VCaP (cell line): ENCODE measurements at regions not wholly inside any gene's neighbourhood (a gene's known extent, or its start where the extent isn't known, plus 50 kb on each side); places are given as distances from the start of the nearest gene placed in this dataset.
"Not testable (repeated sequence)": the region's sequence is repeated elsewhere in the genome, so short reads cannot be mapped to it uniquely, and the experiment has no call there.

ENCODE experiments used
- H3K27ac ChIP-seq: fragments of 450-650 bp; 2 replicates; pipeline ENCODE4 v1.5.1; 2017
- CTCF ChIP-seq: fragments of 450-650 bp; conservative IDR thresholded peaks from 2 replicates; pipeline ENCODE4 v1.5.1; 2017; ENCODE audit warnings: mild to moderate bottlenecking, moderate library complexity

- H3K27ac ChIP-seq, result not testable (repeated sequence)
Measured at GRCh38 chr2:94694236-94694635, 177.0 kb upstream of the TEKT4 start.

GRCh38 chr2:94708982-94709381 lies 162.2 kb upstream of the TEKT4 start:
- H3K27ac ChIP-seq, result not testable (repeated sequence)

DNA sequence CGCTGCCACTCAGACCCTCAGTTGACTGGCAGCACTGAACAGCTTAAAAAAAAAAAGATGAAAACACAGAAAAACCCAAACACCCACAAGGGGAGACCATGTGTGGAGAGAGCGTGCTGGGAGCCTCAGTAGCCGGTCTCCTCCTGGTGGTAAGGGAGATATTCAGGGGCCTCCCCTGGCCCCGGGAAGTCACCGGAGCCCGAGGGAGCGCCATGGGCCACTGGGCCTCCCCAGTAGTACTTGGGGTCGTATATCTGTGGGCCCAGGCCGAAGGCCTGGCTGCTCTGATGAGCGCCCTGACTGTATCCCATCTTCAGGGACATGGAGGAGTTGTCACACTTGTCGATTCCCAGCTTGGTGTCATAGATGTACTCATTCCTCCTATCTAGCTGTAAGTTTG lies 145.7 kb upstream of the TEKT4 start:
- TF ChIP-seq CTCF, result no peak
- H3K27ac ChIP-seq, result no peak overlapping the region

DNA sequence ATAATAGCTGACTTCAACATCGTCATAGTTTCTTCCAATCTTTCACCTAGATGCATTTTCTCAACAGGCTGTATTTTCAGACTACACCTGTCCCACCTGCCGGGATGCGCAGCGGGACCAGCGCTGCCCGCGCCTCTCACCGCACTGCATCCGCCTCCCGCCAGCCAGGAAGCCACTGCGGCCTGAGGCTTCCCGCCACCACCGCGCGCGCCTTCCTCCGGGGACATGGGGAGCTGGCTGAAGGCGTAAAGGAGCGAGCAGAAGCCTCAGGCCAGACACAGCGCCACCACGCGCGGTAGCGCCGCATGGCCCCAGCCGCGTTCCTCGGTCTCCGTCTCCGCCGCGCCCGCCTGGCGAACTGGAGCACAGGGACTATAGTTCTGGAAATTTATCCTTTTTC lies 135.7 kb upstream of the TEKT4 start:
- peak; percentile 71 for TF ChIP-seq CTCF
- not testable (repeated sequence) for H3K27ac ChIP-seq

- not testable (repeated sequence) for H3K27ac ChIP-seq
Measured at GRCh38 chr2:94737145-94737544, 134.1 kb upstream of the TEKT4 start.

DNA sequence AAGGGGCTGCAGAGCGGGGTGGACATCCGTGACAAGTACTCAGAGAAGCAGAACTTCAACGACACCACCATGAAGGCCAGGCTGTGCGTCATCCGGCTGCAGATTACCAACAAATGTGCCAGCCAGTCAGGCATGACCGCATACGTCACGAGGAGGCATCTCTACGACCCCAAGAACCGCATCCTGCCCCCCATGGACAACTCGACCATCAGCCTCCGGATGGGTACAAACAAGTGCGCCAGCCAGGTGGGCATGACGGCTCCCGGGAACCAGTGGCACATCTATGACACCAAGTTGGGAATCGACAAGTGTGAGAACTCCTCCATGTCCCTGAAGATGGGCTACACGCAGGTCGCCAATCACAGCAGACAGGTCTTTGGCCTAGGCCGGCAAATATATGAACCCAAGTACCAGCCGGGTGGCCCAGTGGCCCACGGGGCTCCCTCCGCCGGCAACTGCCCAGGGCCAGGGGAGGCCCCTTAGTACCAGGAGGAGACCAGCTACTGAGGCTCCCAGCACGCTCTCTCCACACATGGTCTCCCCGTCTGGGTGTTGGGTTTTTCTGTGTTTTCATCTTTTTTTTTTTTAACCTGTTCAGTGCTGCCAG lies 133.4 kb upstream of the TEKT4 start:
- not testable (repeated sequence) for H3K27ac ChIP-seq

GRCh38 chr2:94753466-94753998 lies 117.7 kb upstream of the TEKT4 start:
- TF ChIP-seq CTCF, result no peak

DNA sequence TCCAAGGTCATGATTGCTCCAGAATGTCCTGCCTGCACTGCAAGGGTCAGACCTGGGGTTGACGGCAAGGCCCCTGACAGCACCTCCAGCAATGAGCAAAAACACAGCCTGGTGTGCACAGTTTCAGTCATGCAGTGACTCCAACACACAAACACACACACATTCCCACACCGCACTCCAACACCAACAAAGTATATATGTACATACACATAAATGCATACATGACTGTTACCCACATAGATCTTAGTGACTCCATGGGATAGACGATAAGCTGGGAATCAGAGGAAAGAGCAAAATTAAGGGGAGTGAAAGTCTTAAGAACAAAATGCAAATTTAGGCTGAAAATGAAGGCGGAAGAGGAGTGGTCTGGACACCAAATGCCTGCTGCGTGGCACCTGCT lies 112.7 kb upstream of the TEKT4 start:
- H3K27ac ChIP-seq, result no peak overlapping the region
- TF ChIP-seq CTCF, result no peak

More at GRCh38 chr2:94753466-94753998, 117.7 kb upstream of the TEKT4 start:
- no peak overlapping the region for H3K27ac ChIP-seq

- TF ChIP-seq CTCF, result no peak
- no peak overlapping the region for H3K27ac ChIP-seq
Measured at GRCh38 chr2:94759211-94759610, 112.0 kb upstream of the TEKT4 start.

- H3K27ac ChIP-seq, result no peak overlapping the region
- no peak for TF ChIP-seq CTCF
Measured at GRCh38 chr2:94762600-94762999, 108.6 kb upstream of the TEKT4 start.
